Keratinocyte (primary cell): ENCODE measurements at regions not wholly inside any gene's neighbourhood (a gene's known extent, or its start where the extent isn't known, plus 50 kb on each side); places are given as distances from the start of the nearest gene placed in this dataset.

Experiments used
- DNase-seq: peaks from one replicate; pipeline ENCODE4 v3.0.0-alpha.2; 2011; ENCODE audit warnings: low read depth, missing footprints, low spot score
- FAIRE-seq: peaks from 2 replicates; lab custom pipeline; 2011; peaks lifted over from hg19 to GRCh38; lab: Jason Lieb, UNC
- H2AFZ ChIP-seq: 2 replicates; pipeline ENCODE4 v1.6.0; 2012; ENCODE audit warnings: low read length, control low read depth, inconsistent platforms; ENCODE audit not compliant: control insufficient read depth
- H3K27ac ChIP-seq: 2 replicates; pipeline ENCODE4 v1.5.1; 2011; ENCODE audit warnings: low read length; ENCODE audit not compliant: control insufficient read depth, insufficient read depth
- H3K27me3 ChIP-seq: 3 replicates; pipeline ENCODE4 v1.6.0; 2011; ENCODE audit warnings: low read length; ENCODE audit not compliant: control insufficient read depth, insufficient read depth; ENCODE audit errors: extremely low read depth
- H3K36me3 ChIP-seq, 2 experiments: 2 replicates in 1 of 2; 3 replicates in 1 of 2; pipeline ENCODE4 v1.5.1; 2011; ENCODE audit warnings: low read length in 2 of 2, mild to moderate bottlenecking in 1 of 2; ENCODE audit not compliant: control insufficient read depth in 2 of 2, insufficient read depth in 2 of 2; ENCODE audit errors: extremely low read depth in 1 of 2
- H3K4me1 ChIP-seq: 3 replicates; pipeline ENCODE4 v1.5.1; 2011; ENCODE audit warnings: low read length; ENCODE audit not compliant: control insufficient read depth, insufficient read depth; ENCODE audit errors: extremely low read depth
- H3K4me2 ChIP-seq: 3 replicates; pipeline ENCODE4 v1.6.0; 2011; ENCODE audit warnings: low read depth, low read length; ENCODE audit not compliant: control insufficient read depth, insufficient read depth; ENCODE audit errors: extremely low read depth
- H3K4me3 ChIP-seq, 3 experiments: fragments of 200-600 bp in 1 of 3; sonication (generic) in 1 of 3; 2 replicates in 2 of 3; 3 replicates in 1 of 3; pipeline ENCODE4 v1.5.1; 2011 to 2016; ENCODE audit warnings: low read length in 3 of 3, mild to moderate bottlenecking in 3 of 3, control low read depth in 2 of 3, inconsistent platforms in 1 of 3, low read depth in 1 of 3, mixed read lengths in 1 of 3, mixed run types in 1 of 3, moderate library complexity in 1 of 3; ENCODE audit not compliant: control insufficient read depth in 2 of 3, insufficient read depth in 2 of 3; ENCODE audit errors: extremely low read depth in 1 of 3
- H3K79me2 ChIP-seq: 2 replicates; pipeline ENCODE4 v1.6.0; 2012; ENCODE audit warnings: low read length; ENCODE audit not compliant: control insufficient read depth, insufficient read depth
- H3K9ac ChIP-seq: 3 replicates; pipeline ENCODE4 v1.6.0; 2011; ENCODE audit warnings: low read length; ENCODE audit not compliant: control insufficient read depth, insufficient read depth; ENCODE audit errors: extremely low read depth
- H3K9me1 ChIP-seq: 3 replicates; pipeline ENCODE4 v1.6.0; 2011; ENCODE audit warnings: low read length; ENCODE audit not compliant: control insufficient read depth, insufficient read depth; ENCODE audit errors: extremely low read depth
- H3K9me3 ChIP-seq: 2 replicates; pipeline ENCODE4 v1.5.1; 2012; ENCODE audit warnings: low read depth, low read length; ENCODE audit not compliant: control insufficient read depth
- H4K20me1 ChIP-seq: 3 replicates; pipeline ENCODE4 v1.6.0; 2011; ENCODE audit warnings: low read length; ENCODE audit not compliant: control insufficient read depth, insufficient read depth; ENCODE audit errors: extremely low read depth
- CTCF ChIP-seq, 3 experiments: IDR thresholded peaks in 1 of 3; conservative IDR thresholded peaks in 1 of 3; optimal IDR thresholded peaks in 1 of 3; 2 replicates in 2 of 3; 3 replicates in 1 of 3; pipeline versions ENCODE3 to v1.5.1; 2011; ENCODE audit warnings: low read length in 3 of 3, mild to moderate bottlenecking in 3 of 3, moderate library complexity in 2 of 3, control low read depth in 1 of 3, inconsistent platforms in 1 of 3; ENCODE audit not compliant: insufficient read depth in 2 of 3; ENCODE audit errors: extremely low read depth in 1 of 3
- EZH2 ChIP-seq: IDR thresholded peaks from one replicate; pipeline ENCODE4 v1.6.1; 2012; ENCODE audit warnings: inconsistent platforms, mild to moderate bottlenecking, low read length, moderate library complexity
- dilution Hi-C: fragments of 300-500 bp; cut with MboI; formaldehyde crosslinking; loops from one replicate; pipeline ENCODE4 v1.7.0; 2020; ENCODE audit warnings: low sequenced_read_pairs; ENCODE audit not compliant: extremely low pct_ligation_motif_present

DNA sequence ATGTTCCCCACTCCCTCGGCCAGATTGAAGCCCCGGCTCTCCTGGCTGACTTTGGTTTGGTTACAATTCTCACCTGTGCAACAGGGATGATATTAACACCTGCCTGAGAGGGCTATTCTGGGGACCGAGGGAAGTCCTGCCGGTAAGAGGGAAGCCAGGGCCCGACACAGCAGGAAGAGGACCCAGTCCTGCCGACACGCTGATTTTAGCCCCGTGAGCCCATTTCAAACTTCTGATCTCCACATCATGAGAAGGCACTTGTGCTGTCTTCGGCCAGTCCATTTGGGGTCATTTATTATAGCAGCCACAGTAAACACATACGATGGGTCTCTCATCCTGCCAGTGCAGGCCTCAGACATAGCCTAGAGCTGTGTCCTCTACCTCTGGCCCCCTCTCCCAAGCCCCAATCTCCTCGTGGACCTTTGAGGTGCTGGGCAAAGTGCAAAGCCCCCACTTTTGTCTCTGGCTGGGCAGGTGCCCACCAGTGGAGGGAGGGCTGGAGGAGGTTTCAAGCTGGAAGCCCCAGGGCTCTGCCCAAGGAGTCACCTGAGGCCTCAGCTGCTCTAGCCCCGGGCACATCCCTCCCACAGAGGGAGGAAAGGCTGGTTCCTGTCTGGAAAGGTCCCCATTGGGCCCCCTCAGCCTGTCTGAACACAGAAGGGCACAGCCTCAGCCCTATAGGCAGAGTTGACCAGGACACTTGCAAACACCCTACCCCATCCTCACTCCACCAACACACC lies 59.1 kb upstream of the FGF3 start:
- DNase-seq: no peak

DNA sequence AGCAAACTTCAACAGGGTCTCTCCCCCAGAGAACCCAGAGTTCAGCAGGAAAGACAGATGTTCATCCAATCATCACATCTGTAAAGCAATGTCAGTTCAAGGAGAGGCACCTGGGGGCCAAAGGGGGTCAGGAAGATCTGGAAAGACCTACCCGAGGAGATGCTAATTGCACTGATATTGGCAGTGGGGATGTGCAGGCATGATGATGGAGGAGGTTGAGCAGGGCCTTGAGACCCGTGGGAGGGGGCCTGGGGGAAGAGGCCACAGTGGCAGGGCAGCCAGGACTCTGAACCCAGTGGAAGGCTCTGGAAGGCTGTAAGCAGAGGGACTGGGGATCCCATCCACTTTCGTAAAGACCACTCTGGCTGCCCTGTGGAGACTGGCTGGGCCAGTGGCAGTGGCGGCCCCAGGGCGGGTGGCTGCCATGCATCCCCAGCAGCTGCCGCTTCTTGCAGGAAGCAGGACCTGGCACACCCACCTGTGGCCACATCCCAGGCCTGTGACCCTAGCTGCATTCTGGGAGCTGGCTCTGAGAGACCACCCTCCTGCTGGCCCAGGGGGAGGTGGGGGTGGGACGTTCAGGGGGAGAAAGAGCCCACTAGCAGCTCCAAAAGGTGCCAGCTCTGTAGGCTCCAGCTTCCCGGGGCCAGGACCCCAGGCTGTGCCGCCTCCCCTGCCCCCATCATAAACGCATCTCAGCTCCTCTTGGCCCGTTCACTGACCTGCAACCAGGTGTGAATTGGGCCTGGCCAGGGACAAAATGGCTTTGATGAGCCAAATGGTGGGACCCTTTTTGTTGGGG lies 59.9 kb upstream of the FGF3 start:
- Histone ChIP-seq H3K27ac (no peak overlapping the region), H3K9ac (no peak overlapping the region), H3K4me3 (no peak overlapping the region), H4K20me1 (no peaks in the 10 kb centered on the region), H3K79me2 (no peaks in the 10 kb centered on the region), H2AFZ (no peak overlapping the region), H3K4me2 (no peak overlapping the region), H3K9me3 (no peaks in the 10 kb centered on the region), H3K36me3 (no peaks in the 10 kb centered on the region), H3K4me1 (no peaks in the 10 kb centered on the region), H3K9me1 (no peaks in the 10 kb centered on the region), H3K27me3 (peaks cover 19% of the 10 kb centered on the region)
- dilution Hi-C loops: no loop called here
- DNase-seq (no peak), FAIRE-seq (no peak)
- TF ChIP-seq EZH2 (no peak), CTCF (optimal IDR thresholded peaks at IDR 0.05 in 1 of 3, IDR thresholded peaks at IDR 0.05 in 1 of 3, conservative IDR thresholded peaks at IDR 0.05 in 1 of 3; ENCODE audit: extremely low read depth in 1 of 3, insufficient read depth in 2 of 3, low read length in 3 of 3) (no peak)

More for the DNA sequence above, 59.1 kb upstream of the FGF3 start:
- TF ChIP-seq CTCF (optimal IDR thresholded peaks at IDR 0.05 in 1 of 3, IDR thresholded peaks at IDR 0.05 in 1 of 3, conservative IDR thresholded peaks at IDR 0.05 in 1 of 3; ENCODE audit: extremely low read depth in 1 of 3, insufficient read depth in 2 of 3, low read length in 3 of 3) (no peak), EZH2 (no peak)
- H4K20me1 ChIP-seq: no peaks in the 10 kb centered on the region
- H3K4me1 ChIP-seq: no peaks in the 10 kb centered on the region
- no peak overlapping the region for H3K9ac ChIP-seq
- H3K36me3 ChIP-seq: no peaks in the 10 kb centered on the region
- dilution Hi-C loops: no loop called here
- H3K9me3 ChIP-seq: no peaks in the 10 kb centered on the region
- no peak overlapping the region for H3K27ac ChIP-seq
- H3K9me1 ChIP-seq: no peaks in the 10 kb centered on the region
- peaks cover 12% of the 10 kb centered on the region for H3K27me3 ChIP-seq
- H3K4me2 ChIP-seq: no peak overlapping the region
- no peak for FAIRE-seq
- no peak overlapping the region for H2AFZ ChIP-seq
- no peak overlapping the region for H3K4me3 ChIP-seq
- H3K79me2 ChIP-seq: no peaks in the 10 kb centered on the region
